Umbilical cord (tissue), 1 donor: ENCODE measurements at regions not wholly inside any gene's neighbourhood (a gene's known extent, or its start where the extent isn't known, plus 50 kb on each side); places are given as distances from the start of the nearest gene placed in this dataset.

Experiments used
- DNase-seq: peaks from one replicate; pipeline ENCODE4 v3.0.0-alpha.2; 2015; ENCODE audit warnings: low spot score

GRCh38 chr2:100222844-100223243 lies 80.5 kb upstream of the AFF3 start:
- DNase-seq = no peak

GRCh38 chr2:100218552-100218951 lies 76.2 kb upstream of the AFF3 start:
- no peak for DNase-seq

DNA sequence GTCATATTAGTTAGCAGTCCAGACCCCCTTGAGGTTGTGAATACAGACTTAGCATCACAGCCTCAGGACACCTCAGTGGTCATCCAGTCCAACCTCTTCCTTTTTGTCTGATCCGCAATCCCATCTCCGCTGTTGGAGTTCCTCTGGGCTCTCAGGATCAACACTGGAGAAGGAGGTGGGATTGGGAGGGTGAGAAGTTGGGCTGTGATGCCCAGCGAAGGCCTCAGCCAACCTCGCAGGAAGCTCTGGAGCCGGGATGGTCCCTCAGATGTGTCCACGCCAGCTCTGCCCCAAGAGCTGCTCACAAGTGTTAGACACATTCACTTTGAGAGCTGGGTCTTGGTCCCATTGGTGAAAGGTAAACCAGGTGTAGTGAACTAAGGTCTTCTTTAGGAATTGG lies 74.9 kb upstream of the AFF3 start:
- DNase-seq = no peak

DNA sequence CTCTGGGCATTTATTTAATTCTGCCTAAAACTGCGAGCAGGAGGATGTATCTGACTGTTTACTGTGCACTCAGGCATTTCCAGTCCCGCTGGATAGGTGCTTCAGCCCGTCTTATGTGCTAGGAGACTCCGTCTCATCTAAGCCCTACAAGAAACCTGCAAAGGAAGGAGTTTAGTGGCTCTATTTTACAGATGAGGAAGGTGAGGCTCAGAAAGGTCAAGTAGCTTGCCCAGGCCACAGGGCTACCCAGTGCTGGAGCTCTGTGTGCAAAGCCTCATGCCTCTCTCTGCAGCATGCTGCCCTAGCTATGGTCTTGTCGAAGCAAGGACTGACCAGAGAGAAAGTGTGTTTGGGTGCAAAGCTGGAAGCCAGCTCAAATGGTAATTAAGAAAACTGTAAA lies 73.6 kb upstream of the AFF3 start:
- no peak for DNase-seq

- no peak for DNase-seq
Measured at GRCh38 chr2:100215371-100215770, 73.0 kb upstream of the AFF3 start.

DNA sequence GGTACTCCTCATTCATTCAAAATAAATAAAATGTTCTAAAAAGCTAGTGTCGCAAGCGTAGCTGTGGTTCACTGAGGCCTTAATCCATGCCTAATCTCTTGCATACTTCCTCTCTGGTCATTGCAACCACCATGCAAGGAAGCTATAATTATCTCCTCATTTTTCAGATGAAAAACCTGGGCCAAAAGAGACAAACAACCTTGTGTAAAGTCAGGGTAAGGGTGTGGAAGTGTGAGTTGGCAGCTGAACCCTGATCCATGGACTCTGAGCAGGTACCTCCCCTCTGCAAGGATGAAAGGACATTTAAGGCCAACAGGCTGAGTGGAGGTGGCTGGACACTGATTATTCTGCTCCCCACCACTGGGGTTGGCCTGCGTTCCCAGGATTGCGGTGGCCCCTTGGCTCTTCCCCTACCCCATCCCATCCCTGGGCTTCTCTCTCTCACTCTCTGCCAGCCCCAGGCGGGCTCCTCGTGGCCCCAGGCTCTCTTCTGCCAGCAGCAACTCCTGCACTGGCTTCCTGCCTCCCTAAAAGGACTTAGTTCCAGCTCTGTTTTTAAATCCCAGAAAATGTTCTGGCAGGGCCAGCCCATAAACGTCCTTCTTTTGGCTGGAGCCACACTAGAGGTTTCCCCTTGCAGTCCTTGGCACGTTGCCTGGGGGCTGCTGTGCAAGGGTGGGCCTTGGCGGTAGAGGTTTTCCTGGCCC lies 72.0 kb upstream of the AFF3 start:
- peak; percentile 81 for DNase-seq

GRCh38 chr2:100213595-100213994 lies 71.2 kb upstream of the AFF3 start:
- DNase-seq = no peak

GRCh38 chr2:100212850-100213249 lies 70.5 kb upstream of the AFF3 start:
- no peak for DNase-seq

DNA sequence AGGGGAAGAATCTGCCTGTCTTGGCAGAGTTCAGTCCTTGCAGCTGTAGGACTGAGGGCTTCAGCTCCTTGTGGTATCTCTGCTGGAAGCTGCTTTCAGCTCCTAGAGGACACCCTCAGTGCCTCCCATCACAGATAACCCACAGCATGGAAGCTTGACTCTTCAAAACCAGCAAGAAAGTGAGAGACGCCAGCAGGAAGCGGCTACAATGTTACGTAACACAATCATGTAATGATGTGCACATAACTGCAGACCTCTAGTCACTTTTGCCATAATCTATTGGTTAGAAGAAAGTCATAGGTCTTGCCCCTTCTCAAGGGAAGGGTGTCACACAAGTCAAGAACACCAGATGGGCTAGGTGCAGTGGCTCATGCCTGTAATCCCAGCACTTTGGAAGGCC lies 69.1 kb upstream of the AFF3 start:
- DNase-seq = no peak

- DNase-seq = peak; percentile 81
Measured at GRCh38 chr2:100208141-100208770, 65.9 kb upstream of the AFF3 start.

GRCh38 chr2:100207411-100207885 lies 65.1 kb upstream of the AFF3 start:
- DNase-seq = peak; percentile 43

DNA sequence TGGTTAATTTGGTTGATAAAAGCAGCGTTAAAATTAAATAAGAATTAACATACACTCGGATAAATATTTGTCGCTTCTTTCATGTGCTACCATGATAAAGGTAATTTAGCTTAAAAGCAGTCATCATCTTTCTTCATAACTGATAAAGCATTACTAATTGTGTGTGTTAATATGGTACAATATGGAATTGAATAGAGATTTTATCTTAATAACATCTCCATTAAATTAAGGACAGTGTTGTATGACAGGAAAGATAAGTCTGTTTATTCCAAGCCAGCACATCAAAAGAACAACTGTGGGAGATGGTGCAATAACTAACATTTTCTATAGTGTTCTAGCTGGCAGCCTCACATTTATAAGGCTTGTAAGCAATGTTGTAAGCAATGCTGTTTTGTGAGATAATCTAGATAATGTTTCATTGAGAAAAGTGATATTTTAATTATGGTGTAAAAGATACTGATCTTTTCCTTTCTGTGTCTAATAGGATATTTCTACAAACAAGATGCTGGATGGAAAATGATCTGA lies 64.4 kb upstream of the AFF3 start:
- DNase-seq = no peak

DNA sequence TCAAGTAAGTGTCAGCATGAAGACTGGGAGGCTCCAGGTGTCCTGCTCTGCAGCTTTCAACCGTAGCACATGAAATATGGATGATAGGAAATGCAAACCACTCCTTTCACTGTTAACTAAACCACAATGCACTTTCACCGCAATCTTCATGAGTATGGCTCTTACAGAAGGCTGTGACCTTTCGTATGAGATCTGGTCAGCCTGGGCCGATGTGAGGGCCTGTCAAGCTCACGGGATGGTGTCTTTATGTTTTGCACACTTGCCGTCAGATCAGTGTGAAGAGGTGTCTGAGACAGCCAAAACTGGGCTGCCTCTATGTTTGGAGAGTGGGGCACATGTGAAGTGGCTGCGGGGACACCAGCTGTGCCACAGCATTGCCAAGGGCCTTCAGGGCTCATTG lies 62.8 kb upstream of the AFF3 start:
- no peak for DNase-seq

DNA sequence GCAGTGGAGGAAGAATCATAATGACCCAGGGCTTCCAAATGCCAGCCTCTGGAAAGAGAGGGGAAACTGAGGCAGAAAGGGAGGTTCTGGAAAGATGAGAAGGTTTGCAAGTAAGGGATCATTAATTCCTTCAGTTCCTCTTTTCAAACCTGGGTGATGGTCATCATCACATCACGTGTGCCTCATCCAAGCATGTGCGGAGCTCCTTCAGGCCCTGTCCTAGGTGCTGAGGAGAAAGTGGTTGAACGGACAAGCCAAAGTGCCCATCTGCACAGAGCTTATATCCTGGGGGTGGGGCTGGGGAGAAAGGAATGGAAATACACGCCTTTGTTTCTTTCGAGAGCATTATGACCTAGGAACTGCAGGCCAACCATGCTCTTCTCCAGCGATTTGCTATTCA lies 60.2 kb upstream of the AFF3 start:
- DNase-seq = no peak

DNA sequence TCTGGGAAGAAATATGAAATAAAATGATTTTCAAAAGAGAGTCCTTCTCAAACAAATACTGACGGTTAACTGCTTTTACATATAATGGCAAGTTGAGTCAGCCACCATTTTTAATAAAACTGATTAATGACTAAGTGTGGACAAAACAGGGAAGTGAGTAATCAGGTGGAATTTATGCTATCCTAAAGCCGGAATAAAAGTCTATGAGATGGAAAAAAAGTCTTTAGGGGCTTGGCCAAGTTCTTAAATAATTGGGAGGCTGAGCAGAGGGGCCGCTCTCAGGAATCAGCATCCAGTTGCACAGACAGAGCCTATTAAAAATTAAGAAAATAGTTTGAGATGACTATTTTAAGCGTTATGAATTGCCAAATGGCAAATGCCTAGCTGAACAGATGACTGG lies 58.6 kb upstream of the AFF3 start:
- DNase-seq = no peak

DNA sequence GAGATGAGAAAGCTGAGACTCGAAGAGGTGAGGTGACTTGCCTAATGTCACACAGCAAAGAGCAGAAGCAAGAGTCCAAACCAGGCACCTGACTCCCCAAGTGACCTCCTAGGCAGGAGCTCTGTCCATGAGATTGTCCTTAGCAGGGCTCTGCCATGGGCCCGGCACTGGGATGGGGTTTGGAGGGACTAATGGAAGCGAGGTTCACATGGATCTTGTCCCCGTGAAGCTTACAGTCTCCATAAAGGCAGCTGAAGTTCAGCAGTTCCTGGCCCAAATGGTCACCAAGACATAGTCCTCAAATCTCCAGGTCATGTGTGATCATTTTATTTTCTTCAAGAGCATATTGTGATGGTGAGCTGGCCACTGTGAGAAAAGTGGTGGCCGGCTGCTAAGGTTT lies 57.0 kb upstream of the AFF3 start:
- no peak for DNase-seq

DNA sequence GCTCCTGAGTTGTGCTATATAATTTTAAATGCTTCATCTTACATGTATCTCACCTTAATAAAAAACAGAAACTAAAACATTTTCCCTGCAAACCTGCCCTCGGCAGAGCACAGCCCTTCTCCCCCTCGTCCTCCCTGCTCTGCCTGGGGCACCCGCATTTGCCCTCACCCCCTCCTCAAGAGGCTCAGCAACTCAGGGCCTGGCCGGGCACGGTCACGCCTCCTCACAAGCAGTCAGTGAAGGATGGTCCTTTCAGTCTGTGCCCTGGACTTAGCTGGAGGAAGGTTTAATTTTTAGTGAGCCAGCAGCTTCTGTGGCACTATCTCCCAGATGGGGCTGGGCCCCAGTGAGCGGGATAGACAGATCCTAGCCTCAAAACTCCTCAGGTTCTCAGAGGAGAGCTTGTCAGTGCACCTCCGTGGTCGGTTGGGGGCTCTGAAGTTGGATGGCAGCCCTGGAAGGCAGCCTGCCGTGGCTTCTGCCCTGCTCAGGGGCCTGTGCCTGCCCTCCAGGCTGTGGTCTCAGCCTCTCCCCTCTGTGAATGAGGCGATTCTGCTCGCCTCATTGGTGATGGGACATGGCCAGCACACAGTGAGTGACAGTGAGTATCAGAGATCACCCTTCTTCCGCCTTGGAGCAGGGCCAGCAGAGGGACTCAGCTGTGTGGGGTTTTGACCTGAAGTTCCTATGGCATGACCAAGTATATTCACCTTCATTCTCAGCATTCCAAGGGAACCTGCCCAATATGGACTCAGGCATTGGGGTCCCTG lies 56.3 kb upstream of the AFF3 start:
- DNase-seq = no peak

DNA sequence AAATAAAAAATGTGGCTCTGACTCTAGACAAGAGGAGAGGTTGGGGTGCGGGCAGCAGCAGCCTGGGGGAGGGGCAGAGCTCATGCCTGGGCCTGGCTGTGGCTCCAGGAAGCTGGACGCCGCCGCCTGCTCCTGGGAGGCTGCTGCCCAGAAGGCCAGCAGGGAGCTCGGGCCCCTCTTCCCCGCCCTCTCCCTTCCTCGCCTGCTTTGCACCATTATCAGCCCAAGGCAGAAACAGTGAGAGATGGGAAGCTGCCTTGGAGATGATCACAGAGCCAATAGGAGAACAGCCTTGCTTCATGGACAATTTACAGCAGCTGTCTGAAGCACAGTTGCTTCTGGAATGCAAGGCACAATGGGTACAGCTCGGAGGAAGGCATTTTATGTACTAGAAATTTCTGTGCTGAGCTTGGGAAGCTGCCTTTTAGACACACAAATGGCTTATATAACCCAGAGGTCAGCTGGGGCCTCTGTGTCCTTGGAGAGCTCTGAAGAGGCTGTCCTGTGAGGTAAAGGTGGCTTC lies 55.3 kb upstream of the AFF3 start:
- peak; percentile 93 for DNase-seq

GRCh38 chr2:100196786-100197494 lies 54.5 kb upstream of the AFF3 start:
- peak; percentile 80 for DNase-seq

GRCh38 chr2:100195942-100196341 lies 53.6 kb upstream of the AFF3 start:
- no peak for DNase-seq

DNA sequence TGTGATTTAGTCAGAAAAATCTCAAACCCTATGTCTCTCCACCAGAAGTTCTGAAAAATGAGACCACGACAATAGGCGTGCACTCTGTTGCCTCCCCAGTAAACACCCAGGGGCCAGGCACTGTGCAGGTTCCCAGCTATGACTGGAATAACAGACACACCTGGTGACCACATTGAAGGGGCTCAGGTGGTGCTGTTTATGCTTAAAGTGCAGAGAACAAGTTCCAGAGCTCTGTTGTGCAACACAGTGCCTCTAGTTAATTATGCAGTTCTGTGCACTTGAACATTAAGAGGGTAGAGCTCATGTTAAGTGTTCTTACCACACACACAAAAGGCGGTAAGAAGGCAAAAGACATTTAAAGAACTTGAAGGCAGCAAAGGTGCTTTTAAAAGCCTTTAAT lies 52.6 kb upstream of the AFF3 start:
- DNase-seq = no peak

- DNase-seq = no peak
Measured at GRCh38 chr2:100193291-100193710, 50.9 kb upstream of the AFF3 start.
